Skeletal muscle satellite cell (primary cell): ENCODE measurements at regions not wholly inside any gene's neighbourhood (a gene's known extent, or its start where the extent isn't known, plus 50 kb on each side); places are given as distances from the start of the nearest gene placed in this dataset.
"Not testable (repeated sequence)": the region's sequence is repeated elsewhere in the genome, so short reads cannot be mapped to it uniquely, and the experiment has no call there.

Experiments used
- H3K27me3 ChIP-seq: 2 replicates; pipeline ENCODE4 v1.7.0; 2013; ENCODE audit warnings: low read length; ENCODE audit not compliant: control insufficient read depth, insufficient read depth
- H3K36me3 ChIP-seq: 2 replicates; pipeline ENCODE4 v1.7.0; 2013; ENCODE audit warnings: mild to moderate bottlenecking, control low read depth, low read length; ENCODE audit not compliant: insufficient read depth
- H3K4me1 ChIP-seq: 2 replicates; pipeline ENCODE4 v1.7.0; 2013; ENCODE audit warnings: low read length; ENCODE audit not compliant: control insufficient read depth, insufficient read depth
- H3K4me2 ChIP-seq: 2 replicates; pipeline ENCODE4 v1.7.0; 2013; ENCODE audit warnings: mild to moderate bottlenecking, low read length
- H3K4me3 ChIP-seq: 2 replicates; pipeline ENCODE4 v1.7.0; 2013; ENCODE audit warnings: low read length
- H3K9ac ChIP-seq: 2 replicates; pipeline ENCODE4 v1.7.0; 2013; ENCODE audit warnings: mild to moderate bottlenecking, low read depth, low read length, moderate library complexity
- H3K9me3 ChIP-seq: replicated peaks from 2 replicates; pipeline ENCODE4 v1.7.0; 2013; ENCODE audit warnings: mild to moderate bottlenecking, control low read depth, low read length

DNA sequence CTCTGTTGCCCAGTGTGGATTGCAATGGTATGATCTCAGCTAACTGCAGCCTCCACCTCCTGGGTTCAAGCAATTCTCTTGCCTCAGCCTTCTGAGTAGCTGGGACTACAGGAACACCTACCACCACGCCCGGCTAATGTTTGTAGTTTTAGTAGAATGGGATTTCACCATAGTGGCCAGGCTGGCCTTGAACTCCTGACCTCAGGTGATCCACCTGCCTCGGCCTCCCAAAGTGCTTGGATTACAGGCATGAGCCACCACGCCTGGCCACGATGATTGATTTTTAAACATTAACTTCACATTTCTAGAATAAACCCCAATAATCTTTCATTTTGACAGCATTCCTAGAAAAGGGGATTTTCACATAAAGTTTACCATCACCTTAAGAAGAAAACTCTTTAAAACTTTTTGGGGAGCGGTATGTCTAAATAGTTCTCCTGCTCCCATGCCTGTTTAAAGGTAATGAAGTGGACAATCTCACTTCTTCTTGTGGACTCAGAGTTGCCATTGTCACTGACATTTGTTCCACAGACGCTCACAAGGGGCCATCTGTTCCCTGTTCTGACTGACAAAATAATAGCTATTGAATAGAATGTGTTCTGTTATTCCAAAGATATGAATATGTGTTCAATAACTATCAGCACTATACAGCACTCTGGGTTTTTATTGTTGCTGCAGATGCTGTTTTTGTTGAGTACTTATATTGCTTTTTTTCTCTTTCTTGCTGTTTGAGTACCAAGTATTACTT, 66.1 kb upstream of the C1QTNF9B start:
- H3K9me3 ChIP-seq, result no peaks in the 10 kb centered on the region
- no peaks in the 10 kb centered on the region for H3K4me1 ChIP-seq

DNA sequence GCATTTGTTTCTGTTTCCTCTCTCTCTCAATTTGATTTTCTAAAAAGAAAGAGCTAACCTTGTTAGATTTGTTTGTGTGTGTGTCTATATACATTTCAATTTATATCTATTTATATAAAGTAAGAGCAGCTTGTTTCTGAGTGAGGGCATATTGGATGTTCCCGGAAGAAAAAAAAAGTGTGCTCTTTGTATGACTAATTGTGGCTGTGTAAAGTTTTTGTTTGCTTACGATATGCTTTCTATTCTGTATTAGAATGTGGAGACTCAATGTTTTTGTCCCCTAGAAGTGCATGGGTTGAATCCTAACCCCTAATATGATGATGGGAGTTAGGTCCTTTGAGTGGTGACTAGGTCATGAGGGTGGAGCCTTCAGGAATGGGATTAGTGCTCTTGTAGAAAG, 66.6 kb upstream of the C1QTNF9B start:
- no peak overlapping the region for H3K4me3 ChIP-seq
- H3K4me1 ChIP-seq, result no peaks in the 10 kb centered on the region
- H3K4me2 ChIP-seq, result no peak overlapping the region
- no peaks in the 10 kb centered on the region for H3K9me3 ChIP-seq
- H3K27me3 ChIP-seq, result peaks cover 8% of the 10 kb centered on the region
- H3K36me3 ChIP-seq, result no peaks in the 10 kb centered on the region
- H3K9ac ChIP-seq, result no peak overlapping the region

More for the DNA sequence above, 66.1 kb upstream of the C1QTNF9B start:
- Histone ChIP-seq H3K36me3 (no peaks in the 10 kb centered on the region), H3K27me3 (peaks cover 8% of the 10 kb centered on the region), H3K4me2 (no peak overlapping the region), H3K4me3 (no peak overlapping the region), H3K9ac (no peak overlapping the region)

DNA sequence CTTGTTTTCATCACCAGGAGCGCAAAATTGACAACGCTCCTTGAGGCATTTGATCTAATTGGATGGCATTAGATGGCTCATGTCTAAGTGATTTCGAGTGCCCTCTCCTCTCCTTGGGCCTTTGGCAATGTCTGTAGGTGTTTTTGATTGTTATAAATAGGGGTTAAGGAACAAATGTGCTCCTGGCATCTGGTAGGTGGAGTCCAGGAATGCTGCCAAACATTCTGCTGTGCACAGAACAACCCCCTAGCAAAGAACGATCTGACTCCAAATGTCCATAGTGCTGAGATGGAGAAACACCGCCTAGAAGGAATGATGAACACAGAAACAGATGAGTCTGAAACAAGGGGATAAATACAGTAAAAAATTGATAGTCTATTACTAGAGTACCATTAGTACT, 68.0 kb upstream of the C1QTNF9B start:
- H3K9me3 ChIP-seq, result no peaks in the 10 kb centered on the region
- peaks cover 12% of the 10 kb centered on the region for H3K27me3 ChIP-seq
- no peak overlapping the region for H3K4me2 ChIP-seq
- H3K4me3 ChIP-seq, result no peak overlapping the region
- no peak overlapping the region for H3K9ac ChIP-seq
- no peaks in the 10 kb centered on the region for H3K36me3 ChIP-seq
- no peaks in the 10 kb centered on the region for H3K4me1 ChIP-seq

DNA sequence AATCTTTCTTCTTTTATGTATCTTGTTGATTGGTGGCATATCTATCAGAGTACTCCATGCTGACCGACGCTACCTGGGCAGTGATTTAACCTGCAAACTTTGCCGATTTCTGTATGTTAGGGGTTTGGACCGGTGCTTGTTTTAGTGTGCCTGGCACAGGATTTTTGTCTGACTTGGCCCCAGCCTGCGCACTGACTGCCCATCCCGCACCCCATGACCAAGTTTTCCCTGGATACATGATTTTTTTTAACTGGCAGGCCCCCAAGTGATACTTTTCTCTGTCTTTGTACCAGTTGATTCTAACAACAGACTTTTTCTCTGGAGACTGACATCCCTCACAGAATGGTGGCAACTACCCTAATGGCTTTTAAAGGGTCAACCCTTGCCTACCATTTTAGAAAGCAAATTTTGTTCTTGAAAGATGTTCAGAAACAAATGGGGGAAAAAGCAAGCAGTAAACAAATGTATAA, 69.0 kb upstream of the C1QTNF9B start:
- Histone ChIP-seq H3K36me3 (no peaks in the 10 kb centered on the region), H3K4me1 (no peaks in the 10 kb centered on the region), H3K27me3 (peaks cover 14% of the 10 kb centered on the region), H3K9me3 (no peaks in the 10 kb centered on the region), H3K4me3 (no peak overlapping the region), H3K9ac (no peak overlapping the region), H3K4me2 (no peak overlapping the region)

DNA sequence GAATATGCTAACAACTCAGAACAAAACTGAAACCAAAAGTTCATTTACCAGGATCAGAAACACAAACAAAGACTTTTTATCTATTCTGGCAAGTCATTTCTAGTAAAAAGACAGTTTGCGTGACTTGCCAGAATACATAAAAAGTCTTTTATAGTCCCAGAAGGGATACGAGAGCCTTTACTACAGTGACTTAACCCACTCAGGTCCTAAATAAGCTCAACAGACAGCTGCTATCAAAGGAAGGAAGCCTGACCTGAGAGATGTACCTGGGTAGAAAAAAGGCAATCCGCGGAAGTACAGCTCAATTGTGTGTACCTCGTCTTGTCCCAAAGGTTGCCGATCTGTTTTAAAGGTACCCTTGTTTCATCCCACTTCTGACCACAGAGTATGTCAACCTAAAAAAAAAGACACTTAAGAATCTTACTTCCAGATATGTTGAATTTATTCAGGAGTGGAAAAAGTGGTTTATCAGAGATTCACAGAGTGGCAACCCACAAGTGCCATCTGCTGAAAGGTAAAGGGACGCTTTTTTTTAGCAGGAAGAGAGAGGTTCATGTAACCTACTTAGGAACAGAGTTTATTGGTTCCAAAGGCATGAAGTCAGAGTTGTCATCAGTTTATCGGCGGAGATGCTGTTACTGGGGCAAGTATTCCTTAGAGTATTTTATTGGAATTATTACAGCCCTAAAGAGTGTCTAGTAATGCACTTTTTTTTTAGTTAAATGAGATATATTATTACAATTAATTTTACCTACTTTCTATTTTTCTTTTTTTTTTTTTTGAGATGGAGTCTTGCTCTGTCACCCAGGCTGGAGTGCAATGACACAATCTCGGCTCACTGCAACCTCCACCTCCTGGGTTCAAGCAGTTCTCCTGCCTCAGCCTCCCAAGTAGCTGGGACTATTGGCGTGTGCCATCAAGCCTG, 69.7 kb upstream of the C1QTNF9B start:
- Histone ChIP-seq H3K9me3 (no peaks in the 10 kb centered on the region), H3K4me1 (no peaks in the 10 kb centered on the region), H3K4me2 (no peak overlapping the region), H3K4me3 (no peak overlapping the region), H3K27me3 (peaks cover 16% of the 10 kb centered on the region), H3K9ac (no peak overlapping the region), H3K36me3 (no peaks in the 10 kb centered on the region)

DNA sequence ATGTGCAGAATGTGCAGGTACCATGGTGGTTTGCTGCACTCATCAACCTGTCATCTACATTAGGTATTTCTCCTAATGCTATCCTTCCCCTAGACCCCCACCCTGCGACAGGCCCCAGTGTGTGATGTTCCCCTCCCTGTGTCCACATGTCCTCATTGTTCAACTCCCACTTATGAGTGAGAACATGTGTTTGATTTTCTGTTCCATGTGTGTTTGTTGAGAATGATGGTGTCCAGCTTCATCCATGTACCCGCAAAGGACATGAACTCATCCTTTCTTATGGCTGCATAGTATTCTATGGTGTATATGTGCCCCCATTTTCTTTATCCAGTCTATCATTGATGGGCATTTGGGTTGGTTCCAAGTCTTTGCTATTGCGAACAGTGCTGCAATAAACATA, 70.5 kb upstream of the C1QTNF9B start:
- H3K4me1 ChIP-seq, H3K4me3 ChIP-seq, H3K9me3 ChIP-seq, H3K36me3 ChIP-seq, H3K4me2 ChIP-seq, H3K9ac ChIP-seq: not testable (repeated sequence)
- H3K27me3 ChIP-seq, result peaks cover 16% of the 10 kb centered on the region

DNA sequence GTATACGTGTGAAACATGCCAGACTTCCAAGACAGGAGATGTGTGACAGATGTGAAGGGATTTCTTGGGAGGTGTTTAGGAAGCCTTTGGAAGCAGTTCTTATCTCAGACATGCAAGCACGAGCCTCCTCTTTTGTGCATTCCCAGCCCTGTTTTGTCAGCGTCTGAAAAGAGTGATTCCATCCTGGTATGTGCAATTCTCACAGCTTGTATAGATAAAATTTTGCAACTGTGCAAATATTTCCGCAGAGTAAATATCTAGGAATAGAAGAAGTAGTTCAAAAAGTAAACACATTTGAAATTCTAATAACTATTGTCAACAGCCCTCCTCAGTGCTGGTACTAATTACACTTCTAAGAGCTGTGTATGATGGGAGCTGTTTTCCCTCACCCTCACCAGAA, 72.3 kb upstream of the C1QTNF9B start:
- Histone ChIP-seq H3K9me3 (no peaks in the 10 kb centered on the region), H3K4me3 (no peak overlapping the region), H3K27me3 (peaks cover 16% of the 10 kb centered on the region), H3K36me3 (no peaks in the 10 kb centered on the region), H3K4me2 (no peak overlapping the region), H3K4me1 (no peaks in the 10 kb centered on the region), H3K9ac (no peak overlapping the region)

DNA sequence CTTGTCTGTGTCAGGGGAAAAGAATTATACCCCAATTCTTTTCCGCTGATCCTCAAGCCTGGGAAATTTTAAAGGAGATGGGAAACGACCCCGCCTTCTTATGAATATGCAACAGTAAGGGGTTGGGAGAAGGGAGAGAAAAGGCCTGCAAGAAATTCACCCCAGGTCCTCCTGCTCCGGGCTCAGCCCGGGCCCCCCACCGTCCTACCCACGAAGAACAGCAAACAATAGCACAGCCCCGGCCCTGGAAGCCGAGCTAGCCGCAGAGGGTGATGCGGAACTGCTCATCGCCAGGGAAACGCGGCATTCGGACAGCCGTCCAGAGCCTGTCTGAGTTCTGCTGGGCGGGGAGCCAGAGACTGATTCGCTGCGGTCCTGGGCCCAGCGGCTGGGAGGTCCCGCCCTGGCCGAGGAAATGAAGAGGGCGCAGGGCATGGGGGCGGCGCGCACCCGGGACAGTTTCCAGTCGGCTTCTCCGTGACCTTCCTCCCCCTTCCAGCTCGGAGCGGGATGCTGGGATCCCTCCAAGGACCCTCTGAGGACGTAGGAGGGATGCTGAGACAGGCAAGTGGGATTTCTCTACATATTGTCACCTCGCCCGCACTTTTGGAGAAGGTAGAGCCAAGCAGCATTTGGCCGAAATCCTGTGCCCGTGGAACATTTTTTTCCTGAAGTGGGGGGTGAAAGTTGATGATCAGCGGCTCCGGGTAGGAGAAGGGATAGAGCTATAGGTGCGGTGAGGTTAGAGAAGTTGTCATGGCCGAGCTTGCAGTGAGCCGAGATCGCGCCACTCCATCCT, 82.3 kb upstream of the C1QTNF9B start:
- Histone ChIP-seq H3K9ac (peak overlapping the region; percentile 79), H3K4me1 (peaks cover 8% of the 10 kb centered on the region), H3K27me3 (peaks cover 15% of the 10 kb centered on the region), H3K36me3 (no peaks in the 10 kb centered on the region), H3K4me2 (peak overlapping the region; percentile 100), H3K4me3 (peak overlapping the region; percentile 82), H3K9me3 (no peaks in the 10 kb centered on the region)

DNA sequence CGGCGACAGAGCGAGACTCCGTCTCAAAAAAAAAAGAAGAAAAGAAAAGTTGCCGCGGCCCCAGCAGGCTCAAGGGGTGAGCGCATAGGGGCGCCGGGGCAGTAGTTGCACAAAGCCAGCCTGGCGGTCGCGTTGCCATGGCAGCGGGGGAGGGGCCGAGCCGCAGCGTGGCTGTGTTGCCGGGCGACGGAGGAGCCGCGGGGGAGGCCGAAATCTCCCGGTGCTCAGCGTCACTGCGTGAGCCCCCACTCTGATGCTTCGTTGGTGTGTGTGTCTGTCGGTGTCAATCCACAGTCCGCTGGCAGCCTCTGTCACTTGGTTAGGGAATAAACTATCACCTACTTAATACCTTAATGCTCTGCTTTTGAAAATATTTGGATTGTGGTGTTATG, 82.9 kb upstream of the C1QTNF9B start:
- Histone ChIP-seq H3K9ac (peak overlapping the region; percentile 79), H3K4me2 (peak overlapping the region; percentile 100), H3K4me1 (peaks cover 8% of the 10 kb centered on the region)

DNA sequence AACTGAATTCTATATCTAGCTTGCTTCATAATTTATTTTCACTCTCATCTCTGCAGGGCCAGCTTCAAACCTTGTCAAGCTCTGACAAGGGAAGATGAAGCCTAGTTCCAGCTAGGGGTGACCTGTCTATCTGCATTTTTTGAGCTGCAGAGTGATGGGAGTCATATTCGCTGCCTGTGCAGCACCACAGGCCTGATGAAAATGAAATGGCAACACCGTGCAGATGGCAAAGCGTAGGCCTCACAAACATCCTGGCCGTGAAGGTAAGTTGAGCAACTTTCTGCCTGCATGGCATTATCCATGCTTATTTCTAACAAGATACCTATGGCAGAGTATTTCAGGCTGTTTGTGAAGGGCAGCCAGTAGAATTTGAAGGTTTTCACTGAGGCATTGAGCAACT, 86.4 kb upstream of the C1QTNF9B start:
- no peaks in the 10 kb centered on the region for H3K36me3 ChIP-seq
- no peak overlapping the region for H3K4me2 ChIP-seq
- peaks cover 19% of the 10 kb centered on the region for H3K4me1 ChIP-seq
- no peaks in the 10 kb centered on the region for H3K9me3 ChIP-seq
- H3K27me3 ChIP-seq, result peaks cover 36% of the 10 kb centered on the region
- no peak overlapping the region for H3K4me3 ChIP-seq
- no peak overlapping the region for H3K9ac ChIP-seq

More for the DNA sequence above, 82.9 kb upstream of the C1QTNF9B start:
- peaks cover 21% of the 10 kb centered on the region for H3K27me3 ChIP-seq
- peak overlapping the region; percentile 82 for H3K4me3 ChIP-seq
- H3K36me3 ChIP-seq, result no peaks in the 10 kb centered on the region
- no peaks in the 10 kb centered on the region for H3K9me3 ChIP-seq

DNA sequence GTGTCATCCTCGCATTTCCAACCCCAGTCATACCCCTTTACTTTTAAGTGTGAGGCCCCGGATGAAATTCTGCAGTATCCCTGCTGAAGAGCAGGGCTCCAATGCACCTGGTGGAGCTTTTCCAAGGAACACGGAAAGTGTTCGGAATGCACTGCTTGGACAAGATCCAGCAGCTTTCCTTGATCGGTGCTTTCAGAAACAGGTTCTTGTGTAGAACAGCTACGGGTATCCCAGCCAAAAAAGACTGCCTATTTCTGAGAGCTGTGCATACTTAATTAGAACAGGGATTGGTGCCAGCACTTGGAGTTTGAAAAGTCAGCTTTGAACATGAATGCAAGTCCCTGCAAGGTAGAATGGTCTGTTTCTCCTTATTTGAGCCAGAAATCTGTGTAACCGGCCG, 87.2 kb upstream of the C1QTNF9B start:
- Histone ChIP-seq H3K4me1 (peaks cover 14% of the 10 kb centered on the region), H3K27me3 (peaks cover 36% of the 10 kb centered on the region), H3K9ac (no peak overlapping the region), H3K36me3 (no peaks in the 10 kb centered on the region), H3K9me3 (no peaks in the 10 kb centered on the region), H3K4me3 (no peak overlapping the region), H3K4me2 (no peak overlapping the region)
